ENCODE measurements at regions not wholly inside any gene's neighbourhood (a gene's known extent, or its start where the extent isn't known, plus 50 kb on each side); places are given as distances from the start of the nearest gene placed in this dataset.

- no TSS peak for BruUV-seq (replicated peaks)
- ChIA-PET CTCF (ENCODE audit: unreplicated experiment) (no interaction called here), POLR2A (no interaction called here)
- H4K20me1 ChIP-seq (ENCODE audit: insufficient read depth, low read length), result no peaks in the 10 kb centered on the region
- intact Hi-C loops (cut with micrococcal nuclease; ENCODE audit: unreplicated experiment), result no loop called here
- TF ChIP-seq EZH2phosphoT487 (IDR thresholded peaks at IDR 0.05; ENCODE audit: borderline replicate concordance, low read depth, low read length) (no peak), CTCF (conservative IDR thresholded peaks at IDR 0.05; ENCODE audit: low read length) (no peak)
- H3K79me2 ChIP-seq (ENCODE audit: insufficient read depth, low read depth, low read length), result no peaks in the 10 kb centered on the region
- H3K4me2 ChIP-seq (ENCODE audit: low read length), result no peak overlapping the region
- no peaks in the 10 kb centered on the region for H3K9me3 ChIP-seq (ENCODE audit: low read length)
- no peaks in the 10 kb centered on the region for H3K36me3 ChIP-seq (ENCODE audit: insufficient read depth, low read length)
- no peaks in the 10 kb centered on the region for H3K4me1 ChIP-seq (ENCODE audit: insufficient read depth, low read length, poor library complexity, severe bottlenecking)
- no peaks in the 10 kb centered on the region for H3K9me2 ChIP-seq (ENCODE audit: insufficient read depth, low read length)
- H2AFZ ChIP-seq (ENCODE audit: low read length), result no peak overlapping the region
- H3K4me3 ChIP-seq (ENCODE audit: low read depth, low read length, poor library complexity, severe bottlenecking), result no peak overlapping the region
- no peak overlapping the region for H3K27ac ChIP-seq (ENCODE audit: low read depth, low read length, poor library complexity, severe bottlenecking)
- no peak for DNase-seq (ENCODE audit: low spot score)
These were observed 365.2 kb upstream of the MPDZ start for GRCh38 chr9:13644675-13645074.

- Histone ChIP-seq H3K9me2 (ENCODE audit: insufficient read depth, low read length) (no peaks in the 10 kb centered on the region), H2AFZ (ENCODE audit: low read length) (no peak overlapping the region), H3K4me2 (ENCODE audit: low read length) (no peak overlapping the region), H3K79me2 (ENCODE audit: insufficient read depth, low read depth, low read length) (no peaks in the 10 kb centered on the region), H3K9me3 (ENCODE audit: low read length) (no peaks in the 10 kb centered on the region), H3K27ac (ENCODE audit: low read depth, low read length, poor library complexity, severe bottlenecking) (no peak overlapping the region), H3K4me3 (ENCODE audit: low read depth, low read length, poor library complexity, severe bottlenecking) (no peak overlapping the region), H4K20me1 (ENCODE audit: insufficient read depth, low read length) (no peaks in the 10 kb centered on the region), H3K36me3 (ENCODE audit: insufficient read depth, low read length) (no peaks in the 10 kb centered on the region), H3K4me1 (ENCODE audit: insufficient read depth, low read length, poor library complexity, severe bottlenecking) (no peaks in the 10 kb centered on the region)
- POLR2A ChIA-PET, result no interaction called here
- intact Hi-C loops (cut with micrococcal nuclease; ENCODE audit: unreplicated experiment), result no loop called here
- CTCF ChIA-PET (ENCODE audit: unreplicated experiment), result no interaction called here
- BruUV-seq (replicated peaks), result no TSS peak
- DNase-seq (ENCODE audit: low spot score), result no peak
- no peak for TF ChIP-seq EZH2phosphoT487 (IDR thresholded peaks at IDR 0.05; ENCODE audit: borderline replicate concordance, low read depth, low read length)
- TF ChIP-seq CTCF (conservative IDR thresholded peaks at IDR 0.05; ENCODE audit: low read length), result no peak
These were observed 363.2 kb upstream of the MPDZ start for GRCh38 chr9:13642646-13643045.

GRCh38 chr9:13629067-13629466 lies 349.6 kb upstream of the MPDZ start:
- POLR2A ChIA-PET, result no interaction called here
- Histone ChIP-seq H3K9me2 (ENCODE audit: insufficient read depth, low read length) (no peaks in the 10 kb centered on the region), H2AFZ (ENCODE audit: low read length) (no peak overlapping the region), H3K4me2 (ENCODE audit: low read length) (no peak overlapping the region), H3K36me3 (ENCODE audit: insufficient read depth, low read length) (no peaks in the 10 kb centered on the region), H3K4me3 (ENCODE audit: low read depth, low read length, poor library complexity, severe bottlenecking) (no peak overlapping the region), H3K9me3 (ENCODE audit: low read length) (no peaks in the 10 kb centered on the region), H3K27ac (ENCODE audit: low read depth, low read length, poor library complexity, severe bottlenecking) (no peak overlapping the region), H3K79me2 (ENCODE audit: insufficient read depth, low read depth, low read length) (no peaks in the 10 kb centered on the region), H4K20me1 (ENCODE audit: insufficient read depth, low read length) (no peaks in the 10 kb centered on the region), H3K4me1 (ENCODE audit: insufficient read depth, low read length, poor library complexity, severe bottlenecking) (no peaks in the 10 kb centered on the region)
- DNase-seq (ENCODE audit: low spot score), result no peak
- CTCF ChIA-PET (ENCODE audit: unreplicated experiment), result no interaction called here
- no peak for TF ChIP-seq CTCF (conservative IDR thresholded peaks at IDR 0.05; ENCODE audit: low read length)
- TF ChIP-seq EZH2phosphoT487 (IDR thresholded peaks at IDR 0.05; ENCODE audit: borderline replicate concordance, low read depth, low read length), result no peak
- intact Hi-C loops (cut with micrococcal nuclease; ENCODE audit: unreplicated experiment), result no loop called here
- no TSS peak for BruUV-seq (replicated peaks)

Data from OCI-LY7 (cell line).